ENCODE measurements at regions not wholly inside any gene's neighbourhood (a gene's known extent, or its start where the extent isn't known, plus 50 kb on each side); places are given as distances from the start of the nearest gene placed in this dataset.

- 64% methylated on average over 2 of the region's 2 CpGs for WGBS (ENCODE audit: insufficient coverage)
- ATAC-seq (no peak), DNase-seq (no peak)
- Histone ChIP-seq H3K4me3 (ENCODE audit: low read length) (no peak overlapping the region), H3K27me3 (ENCODE audit: control insufficient read depth, insufficient read depth, low read length) (no peaks in the 10 kb centered on the region), H3K27ac (ENCODE audit: low read length) (no peak overlapping the region), H3K4me1 (ENCODE audit: control insufficient read depth, insufficient read depth, low read length) (no peaks in the 10 kb centered on the region), H3K36me3 (ENCODE audit: control insufficient read depth, insufficient read depth, low read length) (no peaks in the 10 kb centered on the region), H3K9me3 (ENCODE audit: control insufficient read depth, insufficient read depth, low read length) (no peaks in the 10 kb centered on the region)
- Mint-ChIP-seq H3K4me3 (no peak overlapping the region), H3K9me3 (peaks cover 5 to 13% of the 10 kb centered on the region in 2 donors), H3K27me3 (ENCODE audit: low read depth in 2 of 2) (no peaks in the 10 kb centered on the region), H3K27ac (no peak overlapping the region), H3K4me1 (no peaks in the 10 kb centered on the region), H3K36me3 (no peaks in the 10 kb centered on the region)
- intact Hi-C loops (cut with micrococcal nuclease), result no loop called here
- no peak for TF ChIP-seq CTCF (IDR thresholded peaks at IDR 0.05)
These were observed 404.0 kb upstream of the GRIA1 start for GRCh38 chr5:153086486-153086885.

- no peak overlapping the region for H3K4me3 ChIP-seq (ENCODE audit: low read length)
- no peaks in the 10 kb centered on the region for H3K36me3 Mint-ChIP-seq
- H3K27ac Mint-ChIP-seq, result no peak overlapping the region
- DNase-seq (no peak), ATAC-seq (no peak)
- H3K9me3 Mint-ChIP-seq, result peaks cover 11 to 14% of the 10 kb centered on the region in 2 donors
- H3K9me3 ChIP-seq (ENCODE audit: control insufficient read depth, insufficient read depth, low read length), result no peaks in the 10 kb centered on the region
- H3K4me1 Mint-ChIP-seq, result no peaks in the 10 kb centered on the region
- intact Hi-C loops (cut with micrococcal nuclease), result no loop called here
- no peaks in the 10 kb centered on the region for H3K27me3 Mint-ChIP-seq (ENCODE audit: low read depth in 2 of 2)
- H3K4me1 ChIP-seq (ENCODE audit: control insufficient read depth, insufficient read depth, low read length), result no peaks in the 10 kb centered on the region
- no peak overlapping the region for H3K27ac ChIP-seq (ENCODE audit: low read length)
- TF ChIP-seq CTCF (IDR thresholded peaks at IDR 0.05), result no peak
- no peaks in the 10 kb centered on the region for H3K27me3 ChIP-seq (ENCODE audit: control insufficient read depth, insufficient read depth, low read length)
- no peaks in the 10 kb centered on the region for H3K36me3 ChIP-seq (ENCODE audit: control insufficient read depth, insufficient read depth, low read length)
- no peak overlapping the region for H3K4me3 Mint-ChIP-seq
- 100% methylated on average over 1 of the region's 1 CpG for whole genome bisulfite sequencing (ENCODE audit: insufficient coverage)
These were observed 401.9 kb upstream of the GRIA1 start for GRCh38 chr5:153088538-153088937.

- Mint-ChIP-seq H3K4me3 (no peak overlapping the region), H3K27me3 (ENCODE audit: low read depth in 2 of 2) (no peaks in the 10 kb centered on the region), H3K27ac (no peak overlapping the region), H3K36me3 (no peaks in the 10 kb centered on the region), H3K4me1 (no peaks in the 10 kb centered on the region), H3K9me3 (peaks cover 16 to 24% of the 10 kb centered on the region in 2 donors)
- no peak for TF ChIP-seq CTCF (IDR thresholded peaks at IDR 0.05)
- intact Hi-C loops (cut with micrococcal nuclease), result no loop called here
- Histone ChIP-seq H3K36me3 (ENCODE audit: control insufficient read depth, insufficient read depth, low read length) (no peaks in the 10 kb centered on the region), H3K4me3 (ENCODE audit: low read length) (no peak overlapping the region), H3K4me1 (ENCODE audit: control insufficient read depth, insufficient read depth, low read length) (no peaks in the 10 kb centered on the region), H3K9me3 (ENCODE audit: control insufficient read depth, insufficient read depth, low read length) (no peaks in the 10 kb centered on the region), H3K27ac (ENCODE audit: low read length) (no peak overlapping the region), H3K27me3 (ENCODE audit: control insufficient read depth, insufficient read depth, low read length) (no peaks in the 10 kb centered on the region)
- ATAC-seq, result no peak
- WGBS (ENCODE audit: insufficient coverage), result 72% methylated on average over 3 of the region's 3 CpGs
- no peak for DNase-seq
These were observed 396.1 kb upstream of the GRIA1 start for GRCh38 chr5:153094333-153094732.

DNA sequence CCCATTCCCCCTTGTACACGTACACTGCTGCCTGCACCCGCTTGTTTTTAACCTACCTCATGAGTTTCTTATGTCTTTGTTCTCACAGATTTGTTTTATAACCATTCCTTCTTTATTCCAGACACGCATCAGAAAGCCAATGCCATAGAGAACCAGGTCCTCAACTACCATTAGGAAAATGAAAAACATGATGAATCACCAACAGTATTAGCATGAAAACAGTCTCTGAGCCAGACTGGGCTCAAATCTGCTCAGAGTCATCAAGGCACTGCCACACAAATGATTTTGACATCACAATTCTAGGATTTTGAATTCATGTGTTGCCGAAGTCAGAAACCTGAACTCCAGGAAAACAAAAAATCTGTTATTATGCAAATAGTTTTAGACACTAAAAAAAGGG is 394.1 kb upstream of the GRIA1 start:
- H3K27ac ChIP-seq (ENCODE audit: low read length), result no peak overlapping the region
- ATAC-seq (no peak), DNase-seq (no peak)
- no peak overlapping the region for H3K4me3 ChIP-seq (ENCODE audit: low read length)
- Mint-ChIP-seq H3K9me3 (peaks cover 12 to 24% of the 10 kb centered on the region in 2 donors), H3K27me3 (ENCODE audit: low read depth in 2 of 2) (no peaks in the 10 kb centered on the region), H3K36me3 (no peaks in the 10 kb centered on the region), H3K4me1 (no peaks in the 10 kb centered on the region), H3K27ac (no peak overlapping the region), H3K4me3 (no peak overlapping the region)
- intact Hi-C loops (cut with micrococcal nuclease), result no loop called here
- no peaks in the 10 kb centered on the region for H3K36me3 ChIP-seq (ENCODE audit: control insufficient read depth, insufficient read depth, low read length)
- TF ChIP-seq CTCF (IDR thresholded peaks at IDR 0.05), result no peak
- 86% methylated on average over 3 of the region's 4 CpGs for WGBS (ENCODE audit: insufficient coverage)
- no peaks in the 10 kb centered on the region for H3K9me3 ChIP-seq (ENCODE audit: control insufficient read depth, insufficient read depth, low read length)
- H3K4me1 ChIP-seq (ENCODE audit: control insufficient read depth, insufficient read depth, low read length), result no peaks in the 10 kb centered on the region
- H3K27me3 ChIP-seq (ENCODE audit: control insufficient read depth, insufficient read depth, low read length), result no peaks in the 10 kb centered on the region

Measured in natural killer cell (primary cell).